GM12891 (cell line): ENCODE measurements at regions not wholly inside any gene's neighbourhood (a gene's known extent, or its start where the extent isn't known, plus 50 kb on each side); places are given as distances from the start of the nearest gene placed in this dataset.

Experiments
- POLR2A ChIP-seq: IDR thresholded peaks from 2 replicates; pipeline ENCODE4 v1.6.1; 2011; ENCODE audit warnings: low read depth, low read length, control low read depth
- TAF1 ChIP-seq: IDR thresholded peaks from 2 replicates; pipeline ENCODE4 v1.6.1; 2011; ENCODE audit warnings: low read depth, low read length, control low read depth

- TF ChIP-seq POLR2A (no peak), TAF1 (no peak)
Measured at GRCh38 chr3:180855956-180856355, 56.5 kb upstream of the FXR1 start.
